Spleen (tissue), 7 donors: ENCODE measurements at regions not wholly inside any gene's neighbourhood (a gene's known extent, or its start where the extent isn't known, plus 50 kb on each side); places are given as distances from the start of the nearest gene placed in this dataset.

Experiments
- POLR2A ChIP-seq, 3 donors: fragments of 450-650 bp; IDR thresholded peaks; one replicate each; pipeline ENCODE4 v1.5.1; 2017; ENCODE audit warnings: antibody characterized with exemption in 3 of 3, mild to moderate bottlenecking in 1 of 3
- TF ChIP-seq, protein P1 (sequence below), 11 experiments: fragments of 200-600 bp in 7 of 11; fragments of 450-650 bp in 4 of 11; sonication (generic) in 4 of 11; IDR thresholded peaks in 8 of 11; conservative IDR thresholded peaks in 3 of 11; 1 replicate in 7 of 11; 2 replicates in 4 of 11; pipeline versions ENCODE4 v1.4.0 to v1.8.0; 2016 to 2021; ENCODE audit warnings: antibody characterized with exemption in 11 of 11, inconsistent platforms in 4 of 11, mild to moderate bottlenecking in 1 of 11
- donor health status: DM: no; HTN: no; CAD: no; lungs with moderate emphysema.
- donor health status: DM: no; HTN: no; CAD: no.
- donor health status: DM: no; HTN: no; CAD: no.

DNA sequence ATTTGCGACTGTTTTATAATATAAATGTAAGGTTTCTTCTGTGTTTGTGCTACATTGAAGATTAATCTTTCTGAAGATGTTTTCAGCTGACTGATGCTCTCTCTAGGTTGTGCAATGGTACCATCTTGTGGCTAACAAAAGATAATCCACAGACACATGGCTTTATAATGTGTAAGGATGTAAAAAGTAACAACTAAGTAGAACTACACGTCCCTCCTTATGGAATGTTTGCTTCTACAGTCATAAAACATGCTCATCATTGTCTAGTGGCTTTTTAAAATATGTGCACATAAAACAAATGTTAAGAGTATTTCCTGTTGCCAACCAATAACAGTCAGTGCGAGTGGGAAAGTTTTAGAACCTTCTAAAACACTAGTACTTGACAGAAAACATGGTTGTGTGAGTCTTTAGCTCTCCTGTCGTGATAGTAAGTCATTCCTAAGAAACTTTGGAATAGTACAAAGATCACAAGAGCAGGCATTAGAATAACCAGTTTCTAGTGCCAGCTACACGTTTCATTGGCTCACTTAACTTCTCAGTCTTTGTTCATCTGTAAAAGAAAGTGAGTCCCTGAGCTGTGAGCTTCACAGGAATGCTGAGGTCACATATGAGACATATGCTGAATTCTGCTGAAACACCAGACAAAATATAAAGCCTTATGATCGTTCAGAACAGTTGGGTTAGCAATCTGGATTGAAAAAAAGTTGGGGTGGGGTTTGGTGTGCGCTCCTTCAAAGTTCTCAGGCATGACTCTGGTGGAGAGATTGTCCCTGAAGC, 75.7 kb upstream of the GLIS3 start:
- TF ChIP-seq, protein P1, sequence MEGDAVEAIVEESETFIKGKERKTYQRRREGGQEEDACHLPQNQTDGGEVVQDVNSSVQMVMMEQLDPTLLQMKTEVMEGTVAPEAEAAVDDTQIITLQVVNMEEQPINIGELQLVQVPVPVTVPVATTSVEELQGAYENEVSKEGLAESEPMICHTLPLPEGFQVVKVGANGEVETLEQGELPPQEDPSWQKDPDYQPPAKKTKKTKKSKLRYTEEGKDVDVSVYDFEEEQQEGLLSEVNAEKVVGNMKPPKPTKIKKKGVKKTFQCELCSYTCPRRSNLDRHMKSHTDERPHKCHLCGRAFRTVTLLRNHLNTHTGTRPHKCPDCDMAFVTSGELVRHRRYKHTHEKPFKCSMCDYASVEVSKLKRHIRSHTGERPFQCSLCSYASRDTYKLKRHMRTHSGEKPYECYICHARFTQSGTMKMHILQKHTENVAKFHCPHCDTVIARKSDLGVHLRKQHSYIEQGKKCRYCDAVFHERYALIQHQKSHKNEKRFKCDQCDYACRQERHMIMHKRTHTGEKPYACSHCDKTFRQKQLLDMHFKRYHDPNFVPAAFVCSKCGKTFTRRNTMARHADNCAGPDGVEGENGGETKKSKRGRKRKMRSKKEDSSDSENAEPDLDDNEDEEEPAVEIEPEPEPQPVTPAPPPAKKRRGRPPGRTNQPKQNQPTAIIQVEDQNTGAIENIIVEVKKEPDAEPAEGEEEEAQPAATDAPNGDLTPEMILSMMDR (IDR thresholded peaks at IDR 0.05 in 8 of 11, conservative IDR thresholded peaks at IDR 0.05 in 3 of 11) = peak in 4 of 11 experiments; percentile 11 to 31 (median 24)
- TF ChIP-seq POLR2A (IDR thresholded peaks at IDR 0.05) = no peak
